Panc1 (cell line): ENCODE measurements at regions not wholly inside any gene's neighbourhood (a gene's known extent, or its start where the extent isn't known, plus 50 kb on each side); places are given as distances from the start of the nearest gene placed in this dataset.

Source experiments
- ATAC-seq: fragments of 200-7000 bp; cut with Tn5 transposase; 2 replicates; pipeline ENCODE4 v1.9.1; 2020; ENCODE audit warnings: mild to moderate bottlenecking, moderate library complexity
- BruUV-seq: library from RNA; stranded (reverse); fragments of 400-500 nt; replicated peaks from 2 replicates; lab custom pipeline; 2021; lab: Mats Ljungman, UMichigan
- CTCF ChIA-PET: fragments of 300-600 bp; sonication (Branson Sonifier 250); formaldehyde crosslinking; loops from one replicate; lab custom pipeline; 2022; ENCODE audit warnings: antibody characterized with exemption; lab: Charles Lee
- POLR2A ChIA-PET: fragments of 300-600 bp; sonication (Branson Sonifier 250); formaldehyde crosslinking; loops from one replicate; lab custom pipeline; 2022; ENCODE audit warnings: antibody characterized with exemption; lab: Charles Lee
- DNase-seq: peaks from one replicate; pipeline ENCODE4 v3.0.0-alpha.2; 2010; ENCODE audit warnings: low read depth, low spot score
- H3K27ac ChIP-seq: 2 replicates; pipeline ENCODE4 v1.5.1; 2011; ENCODE audit warnings: mild to moderate bottlenecking, low read length, inconsistent platforms
- H3K27me3 ChIP-seq: fragments of 200-500 bp; sonication (Bioruptor generic); 2 replicates; pipeline ENCODE4 v1.6.0; 2014; ENCODE audit warnings: low read length, inconsistent platforms; ENCODE audit not compliant: control insufficient read depth, insufficient read depth
- H3K36me3 ChIP-seq: fragments of 200-500 bp; sonication (Bioruptor generic); 2 replicates; pipeline ENCODE4 v1.5.1; 2014; ENCODE audit warnings: inconsistent platforms, mild to moderate bottlenecking, low read length, moderate library complexity; ENCODE audit not compliant: control insufficient read depth, insufficient read depth
- H3K4me1 ChIP-seq: 2 replicates; pipeline ENCODE4 v1.5.1; 2011; ENCODE audit warnings: inconsistent platforms, mild to moderate bottlenecking, low read length, moderate library complexity; ENCODE audit not compliant: control insufficient read depth, insufficient read depth
- H3K4me3 ChIP-seq, 2 experiments: 2 replicates each; pipeline ENCODE4 v1.5.1; 2011 to 2012; ENCODE audit warnings: low read depth in 2 of 2, low read length in 2 of 2, mild to moderate bottlenecking in 2 of 2, inconsistent platforms in 1 of 2, moderate library complexity in 1 of 2
- H3K9me3 ChIP-seq: fragments of 200-500 bp; sonication (Bioruptor generic); 2 replicates; pipeline ENCODE4 v1.5.1; 2014; ENCODE audit warnings: low read depth, mild to moderate bottlenecking, inconsistent platforms, low read length, moderate library complexity; ENCODE audit not compliant: control insufficient read depth, insufficient read depth
- POLR2AphosphoS5 ChIP-seq: IDR thresholded peaks from 2 replicates; pipeline ENCODE4 v1.6.1; 2012; ENCODE audit warnings: mild to moderate bottlenecking, low read depth, low read length, moderate library complexity
- SIN3A ChIP-seq: IDR thresholded peaks from 2 replicates; pipeline ENCODE4 v1.6.1; 2012; ENCODE audit warnings: low read depth, mild to moderate bottlenecking, low read length, moderate library complexity, borderline replicate concordance; ENCODE audit not compliant: insufficient read depth
- TCF7L2 ChIP-seq: IDR thresholded peaks from 2 replicates; pipeline ENCODE4 v1.6.1; 2011; ENCODE audit warnings: mild to moderate bottlenecking, low read depth, low read length, inconsistent platforms
- in situ Hi-C: cut with HindIII; loops from 2 replicates; pipeline ENCODE4 v1.10.0; 2016; ENCODE audit warnings: low sequenced_read_pairs, low pct_unique_long_range_greater_than_20kb
- intact Hi-C: fragments of 100-400 bp; cut with micrococcal nuclease; formaldehyde crosslinking; loops from one replicate; pipeline ENCODE4 v1.10.0; 2022; ENCODE audit not compliant: unreplicated experiment
- TF ChIP-seq, protein P1 (sequence below), 2 experiments: IDR thresholded peaks; 2 replicates each; pipeline ENCODE4 v1.6.1; 2011 to 2012; ENCODE audit warnings: low read depth in 2 of 2, control low read depth in 1 of 2, low read length in 1 of 2, mild to moderate bottlenecking in 1 of 2, moderate library complexity in 1 of 2; ENCODE audit not compliant: insufficient read depth in 1 of 2
- TF ChIP-seq, protein P2 (sequence below): fragments of 450-650 bp; IDR thresholded peaks from 2 replicates; pipeline ENCODE4 v1.5.1; 2017; ENCODE audit warnings: mild to moderate bottlenecking

DNA sequence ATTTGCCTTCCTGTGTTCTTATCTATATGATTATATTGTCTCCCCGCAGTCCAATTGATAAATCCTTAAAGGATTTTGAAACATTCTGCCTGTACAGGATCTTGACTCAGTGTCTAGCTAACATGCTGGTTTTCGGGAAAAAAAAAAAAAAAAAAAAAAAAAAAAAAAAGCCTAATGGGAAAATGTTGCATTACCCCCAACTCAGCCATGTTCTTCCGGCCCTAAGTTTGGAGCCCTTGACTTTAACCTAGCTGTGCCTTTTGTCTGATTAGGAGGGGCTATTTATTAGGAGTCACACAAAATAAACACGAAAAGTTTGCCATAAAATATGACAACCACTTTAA is 244.4 kb upstream of the TCF21 start:
- no TSS peak for BruUV-seq
- Histone ChIP-seq H3K9me3 (no peaks in the 10 kb centered on the region), H3K36me3 (no peaks in the 10 kb centered on the region), H3K27ac (no peak overlapping the region), H3K4me1 (no peaks in the 10 kb centered on the region), H3K27me3 (no peaks in the 10 kb centered on the region), H3K4me3 (no peak overlapping the region)
- ATAC-seq (no peak), DNase-seq (no peak)
- ChIA-PET CTCF (no interaction called here), POLR2A (no interaction called here)
- in situ Hi-C loops = no loop called here
- intact Hi-C loops = no loop called here
- TF ChIP-seq POLR2AphosphoS5 = no peak
- TF ChIP-seq TCF7L2 = no peak
- TF ChIP-seq, protein P1, sequence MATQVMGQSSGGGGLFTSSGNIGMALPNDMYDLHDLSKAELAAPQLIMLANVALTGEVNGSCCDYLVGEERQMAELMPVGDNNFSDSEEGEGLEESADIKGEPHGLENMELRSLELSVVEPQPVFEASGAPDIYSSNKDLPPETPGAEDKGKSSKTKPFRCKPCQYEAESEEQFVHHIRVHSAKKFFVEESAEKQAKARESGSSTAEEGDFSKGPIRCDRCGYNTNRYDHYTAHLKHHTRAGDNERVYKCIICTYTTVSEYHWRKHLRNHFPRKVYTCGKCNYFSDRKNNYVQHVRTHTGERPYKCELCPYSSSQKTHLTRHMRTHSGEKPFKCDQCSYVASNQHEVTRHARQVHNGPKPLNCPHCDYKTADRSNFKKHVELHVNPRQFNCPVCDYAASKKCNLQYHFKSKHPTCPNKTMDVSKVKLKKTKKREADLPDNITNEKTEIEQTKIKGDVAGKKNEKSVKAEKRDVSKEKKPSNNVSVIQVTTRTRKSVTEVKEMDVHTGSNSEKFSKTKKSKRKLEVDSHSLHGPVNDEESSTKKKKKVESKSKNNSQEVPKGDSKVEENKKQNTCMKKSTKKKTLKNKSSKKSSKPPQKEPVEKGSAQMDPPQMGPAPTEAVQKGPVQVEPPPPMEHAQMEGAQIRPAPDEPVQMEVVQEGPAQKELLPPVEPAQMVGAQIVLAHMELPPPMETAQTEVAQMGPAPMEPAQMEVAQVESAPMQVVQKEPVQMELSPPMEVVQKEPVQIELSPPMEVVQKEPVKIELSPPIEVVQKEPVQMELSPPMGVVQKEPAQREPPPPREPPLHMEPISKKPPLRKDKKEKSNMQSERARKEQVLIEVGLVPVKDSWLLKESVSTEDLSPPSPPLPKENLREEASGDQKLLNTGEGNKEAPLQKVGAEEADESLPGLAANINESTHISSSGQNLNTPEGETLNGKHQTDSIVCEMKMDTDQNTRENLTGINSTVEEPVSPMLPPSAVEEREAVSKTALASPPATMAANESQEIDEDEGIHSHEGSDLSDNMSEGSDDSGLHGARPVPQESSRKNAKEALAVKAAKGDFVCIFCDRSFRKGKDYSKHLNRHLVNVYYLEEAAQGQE (IDR thresholded peaks at IDR 0.05; ENCODE audit: insufficient read depth in 1 of 2, low read depth in 2 of 2, low read length in 1 of 2) = no peak
- no peak for TF ChIP-seq SIN3A
- TF ChIP-seq, protein P2, sequence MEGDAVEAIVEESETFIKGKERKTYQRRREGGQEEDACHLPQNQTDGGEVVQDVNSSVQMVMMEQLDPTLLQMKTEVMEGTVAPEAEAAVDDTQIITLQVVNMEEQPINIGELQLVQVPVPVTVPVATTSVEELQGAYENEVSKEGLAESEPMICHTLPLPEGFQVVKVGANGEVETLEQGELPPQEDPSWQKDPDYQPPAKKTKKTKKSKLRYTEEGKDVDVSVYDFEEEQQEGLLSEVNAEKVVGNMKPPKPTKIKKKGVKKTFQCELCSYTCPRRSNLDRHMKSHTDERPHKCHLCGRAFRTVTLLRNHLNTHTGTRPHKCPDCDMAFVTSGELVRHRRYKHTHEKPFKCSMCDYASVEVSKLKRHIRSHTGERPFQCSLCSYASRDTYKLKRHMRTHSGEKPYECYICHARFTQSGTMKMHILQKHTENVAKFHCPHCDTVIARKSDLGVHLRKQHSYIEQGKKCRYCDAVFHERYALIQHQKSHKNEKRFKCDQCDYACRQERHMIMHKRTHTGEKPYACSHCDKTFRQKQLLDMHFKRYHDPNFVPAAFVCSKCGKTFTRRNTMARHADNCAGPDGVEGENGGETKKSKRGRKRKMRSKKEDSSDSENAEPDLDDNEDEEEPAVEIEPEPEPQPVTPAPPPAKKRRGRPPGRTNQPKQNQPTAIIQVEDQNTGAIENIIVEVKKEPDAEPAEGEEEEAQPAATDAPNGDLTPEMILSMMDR = no peak

DNA sequence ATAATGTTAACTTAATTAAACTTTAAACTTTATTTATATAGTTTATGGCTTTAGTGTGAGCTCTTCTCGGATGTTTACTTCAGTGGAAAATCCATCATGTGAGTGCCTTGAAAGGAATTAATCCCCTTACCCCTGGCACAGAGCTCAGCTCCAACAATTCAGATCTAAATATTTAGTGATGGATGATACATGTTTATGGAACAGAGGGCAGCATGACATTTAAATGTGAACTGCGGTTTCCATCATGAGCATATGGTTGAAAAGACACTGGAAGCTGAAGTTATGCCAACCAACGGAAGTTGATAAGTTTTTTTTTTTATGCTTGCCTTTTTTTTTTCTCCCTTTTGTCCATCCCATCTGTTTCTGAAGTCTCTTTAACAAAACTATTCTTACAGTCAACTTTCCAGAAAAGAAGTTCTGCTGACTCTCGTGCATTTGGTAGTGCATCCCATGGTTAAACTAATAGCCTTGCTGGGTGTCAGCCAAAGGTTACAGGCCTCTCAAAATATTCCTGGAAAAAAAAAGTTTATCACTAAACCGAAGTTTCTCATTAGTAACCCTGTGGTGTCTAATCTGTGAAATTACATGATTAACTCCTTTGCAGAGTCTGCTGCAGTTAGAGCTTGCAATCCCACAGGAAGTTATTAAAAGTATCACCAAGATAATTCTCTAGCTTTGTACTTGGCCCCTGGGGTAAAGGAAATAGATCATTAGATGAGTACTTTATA is 243.9 kb upstream of the TCF21 start:
- Histone ChIP-seq H3K4me1 (no peaks in the 10 kb centered on the region), H3K27ac (no peak overlapping the region), H3K27me3 (no peaks in the 10 kb centered on the region), H3K4me3 (no peak overlapping the region), H3K9me3 (no peaks in the 10 kb centered on the region), H3K36me3 (no peaks in the 10 kb centered on the region)
- ATAC-seq (no peak), DNase-seq (no peak)
- in situ Hi-C loops (no loop called here), intact Hi-C loops (no loop called here)
- TF ChIP-seq TCF7L2 (no peak), POLR2AphosphoS5 (no peak), SIN3A (no peak)
- TF ChIP-seq, protein P2 = no peak
- TF ChIP-seq, protein P1 (IDR thresholded peaks at IDR 0.05; ENCODE audit: insufficient read depth in 1 of 2, low read depth in 2 of 2, low read length in 1 of 2) = no peak
- POLR2A ChIA-PET = no interaction called here
- BruUV-seq = no TSS peak
- CTCF ChIA-PET = no interaction called here
